K562 (cell line): ENCODE measurements at regions not wholly inside any gene's neighbourhood (a gene's known extent, or its start where the extent isn't known, plus 50 kb on each side); places are given as distances from the start of the nearest gene placed in this dataset.

ENCODE experiments used
- ATAC-seq: fragments of 200-7000 bp; cut with Tn5 transposase; 3 replicates; pipeline ENCODE4 v1.9.1; 2020; ENCODE audit warnings: moderate library complexity
- BruUV-seq: library from RNA; stranded (reverse); fragments of 400-500 nt; replicated peaks from 2 replicates; lab custom pipeline; 2021; lab: Mats Ljungman, UMichigan
- CTCF ChIA-PET: fragments of 300-600 bp; formaldehyde crosslinking; extraction: SDS; loops from one replicate; lab custom pipeline; 2021; ENCODE audit warnings: low intra/inter-chr PET ratio; lab: Yijun Ruan, JAX
- POLR2A ChIA-PET: fragments of 300-600, 350-650 bp; sonication (Branson Sonifier 250); formaldehyde crosslinking; extraction: SDS; loops from one replicate; lab custom pipeline; 2021; ENCODE audit warnings: antibody characterized with exemption, inconsistent platforms; lab: Yijun Ruan, JAX
- DNase-seq, 4 experiments: peaks; one replicate each; pipeline versions ENCODE4 v3.0.0 to v3.0.0-alpha.2; 2011 to 2018; ENCODE audit warnings: low spot score in 3 of 4, mixed read lengths in 3 of 4; ENCODE audit errors: extremely low read depth in 1 of 4
- FAIRE-seq: peaks from 2 replicates; lab custom pipeline; 2011; peaks lifted over from hg19 to GRCh38; lab: Jason Lieb, UNC
- H2AFZ ChIP-seq: 2 replicates; pipeline ENCODE4 v1.6.0; 2011; ENCODE audit warnings: low read depth, low read length, control low read depth, inconsistent platforms
- H3K27ac ChIP-seq: fragments of 200-600 bp; 3 replicates; pipeline ENCODE4 v1.8.0; 2011; ENCODE audit warnings: low read depth, mild to moderate bottlenecking, control low read depth, inconsistent platforms, low read length, moderate library complexity, mixed read lengths; ENCODE audit errors: extremely low read depth
- H3K27me3 ChIP-seq, 2 experiments: fragments of 300-600 bp in 1 of 2; 2 replicates in 1 of 2; 3 replicates in 1 of 2; pipeline versions ENCODE4 v1.6.0 to v1.8.0; 2011; ENCODE audit warnings: inconsistent platforms in 2 of 2, low read length in 2 of 2, mild to moderate bottlenecking in 1 of 2, mixed read lengths in 1 of 2, moderate library complexity in 1 of 2; ENCODE audit not compliant: control insufficient read depth in 2 of 2, insufficient read depth in 2 of 2
- H3K36me3 ChIP-seq: fragments of 300-600 bp; 3 replicates; pipeline ENCODE4 v1.8.0; 2011; ENCODE audit warnings: mild to moderate bottlenecking, low read length, inconsistent platforms; ENCODE audit not compliant: control insufficient read depth, insufficient read depth
- H3K4me1 ChIP-seq, 2 experiments: fragments of 200-600 bp in 1 of 2; replicated peaks in 1 of 2; 2 replicates in 1 of 2; 3 replicates in 1 of 2; pipeline versions ENCODE4 v1.5.1 to v1.8.0; 2011; ENCODE audit warnings: inconsistent platforms in 2 of 2, low read length in 2 of 2, mild to moderate bottlenecking in 1 of 2, mixed read lengths in 1 of 2, moderate library complexity in 1 of 2; ENCODE audit not compliant: control insufficient read depth in 2 of 2, insufficient read depth in 2 of 2
- H3K4me2 ChIP-seq: 2 replicates; pipeline ENCODE4 v1.6.1; 2011; ENCODE audit warnings: low read length, control low read depth, inconsistent platforms, mixed read lengths; ENCODE audit not compliant: insufficient read depth
- H3K4me3 ChIP-seq: fragments of 200-600 bp; sonication (generic), shearing (Covaris generic); 2 replicates; pipeline ENCODE4 v1.5.1; 2016; ENCODE audit warnings: control low read depth, inconsistent platforms
- H3K79me2 ChIP-seq: fragments of 200-600 bp; 3 replicates; pipeline ENCODE4 v1.8.0; 2011; ENCODE audit warnings: low read length, inconsistent platforms; ENCODE audit not compliant: control insufficient read depth, insufficient read depth
- H3K9ac ChIP-seq, 2 experiments: 2 replicates each; pipeline versions ENCODE4 v1.6.0 to v1.6.1; 2011; ENCODE audit warnings: low read depth in 2 of 2, low read length in 2 of 2, control low read depth in 1 of 2, inconsistent platforms in 1 of 2, mild to moderate bottlenecking in 1 of 2, mixed read lengths in 1 of 2; ENCODE audit not compliant: insufficient read depth in 1 of 2
- H3K9me1 ChIP-seq: one replicate; pipeline ENCODE4 v1.6.0; 2011; ENCODE audit warnings: inconsistent platforms, mild to moderate bottlenecking, low read length, moderate library complexity; ENCODE audit not compliant: control insufficient read depth, insufficient read depth
- H3K9me3 ChIP-seq: replicated peaks from 2 replicates; pipeline ENCODE4 v1.5.1; 2011; ENCODE audit warnings: low read depth, low read length, inconsistent platforms; ENCODE audit not compliant: control insufficient read depth, insufficient read depth
- H4K20me1 ChIP-seq: replicated peaks from 2 replicates; pipeline ENCODE4 v1.6.1; 2011; ENCODE audit warnings: low read length, inconsistent platforms, mixed read lengths; ENCODE audit not compliant: control insufficient read depth, insufficient read depth
- CGGBP1 ChIP-seq: fragments of 250-450 bp; sonication (Bioruptor Pico); IDR thresholded peaks from 2 replicates; pipeline ENCODE4 v1.9.0; 2021; ENCODE audit warnings: mild to moderate bottlenecking
- CREB1 ChIP-seq, 2 experiments: sonication (generic) in 1 of 2; formaldehyde crosslinking in 1 of 2; IDR thresholded peaks; 2 replicates each; pipeline versions ENCODE4 v1.6.1 to v1.8.0; 2012 to 2022; ENCODE audit warnings: inconsistent platforms in 1 of 2, mild to moderate bottlenecking in 1 of 2, missing genetic modification reagents in 1 of 2, moderate library complexity in 1 of 2
- HBP1 ChIP-seq: fragments of 450-650 bp; formaldehyde crosslinking; IDR thresholded peaks from 2 replicates; pipeline ENCODE4 v1.4.0; 2022; ENCODE audit warnings: missing genetic modification characterization
- MCM3 ChIP-seq: fragments of 450-650 bp; IDR thresholded peaks from 2 replicates; pipeline ENCODE4 v1.6.1; 2016
- MED1 ChIP-seq: sonication (generic); formaldehyde crosslinking; IDR thresholded peaks from 2 replicates; pipeline ENCODE4 v1.8.1; 2023; ENCODE audit warnings: missing genetic modification reagents, borderline replicate concordance
- MTA1 ChIP-seq: fragments of 450-650 bp; IDR thresholded peaks from 2 replicates; pipeline ENCODE4 v1.6.1; 2017; ENCODE audit warnings: borderline replicate concordance
- MTA3 ChIP-seq: fragments of 450-650 bp; formaldehyde crosslinking; IDR thresholded peaks from 2 replicates; pipeline ENCODE4 v1.6.1; 2017; ENCODE audit warnings: mild to moderate bottlenecking, borderline replicate concordance
- PATZ1 ChIP-seq: fragments of 250-450 bp; sonication (Bioruptor Pico); IDR thresholded peaks from 2 replicates; pipeline ENCODE4 v1.5.0; 2020; ENCODE audit warnings: mild to moderate bottlenecking, borderline replicate concordance
- PML ChIP-seq: IDR thresholded peaks from 2 replicates; pipeline ENCODE4 v1.6.1; 2012; ENCODE audit warnings: low read length, inconsistent platforms
- RBM17 ChIP-seq: fragments of 200-400 bp; formaldehyde crosslinking; IDR thresholded peaks from 2 replicates; pipeline ENCODE4 v1.6.1; 2017; ENCODE audit warnings: low read depth, mild to moderate bottlenecking, low read length, borderline replicate concordance
- SMARCA5 ChIP-seq: fragments of 450-650 bp; IDR thresholded peaks from 2 replicates; pipeline ENCODE4 v1.6.1; 2016
- SPI1 ChIP-seq: IDR thresholded peaks from 2 replicates; pipeline ENCODE4 v1.6.1; 2011; ENCODE audit warnings: low read depth, low read length, control low read depth, borderline replicate concordance
- ZBTB26 ChIP-seq: fragments of 450-650 bp; formaldehyde crosslinking; IDR thresholded peaks from 2 replicates; pipeline ENCODE4 v1.4.0; 2022; ENCODE audit warnings: missing genetic modification characterization
- ZBTB43 ChIP-seq: sonication (generic); formaldehyde crosslinking; IDR thresholded peaks from 2 replicates; pipeline ENCODE4 v1.8.0; 2023; ENCODE audit warnings: mild to moderate bottlenecking, missing genetic modification reagents
- ZBTB8A ChIP-seq: fragments of 450-650 bp; IDR thresholded peaks from 2 replicates; pipeline ENCODE4 v1.6.1; 2018; ENCODE audit warnings: mild to moderate bottlenecking, moderate library complexity; ENCODE audit not compliant: partially characterized antibody
- ZC3H11A ChIP-seq: IDR thresholded peaks from 2 replicates; pipeline ENCODE4 v1.6.1; 2012; ENCODE audit warnings: low read depth, low read length, improper control_type of control experiment
- ZNF384 ChIP-seq: IDR thresholded peaks from 2 replicates; pipeline ENCODE4 v1.6.1; 2012; ENCODE audit warnings: low read depth, low read length, improper control_type of control experiment
- WGBS: fragments of 100-300 bp; shearing (Covaris generic); methylation state at CpG from one replicate; pipeline ENCODE4 v1.1.6; 2016; ENCODE audit warnings: low coverage, mixed read lengths; ENCODE audit not compliant: insufficient coverage; ENCODE audit errors: missing lambda C conversion rate; 5-methylcytosine and 5-hydroxymethylcytosine counted together
- in situ Hi-C: fragments of 300-500 bp; cut with MboI; formaldehyde crosslinking; loops from 4 replicates; pipeline ENCODE4 v1.15.0; 2018; ENCODE audit warnings: inconsistent platforms, mixed read lengths
- intact Hi-C: fragments of 100-400 bp; cut with micrococcal nuclease; formaldehyde crosslinking; loops from 2 replicates; pipeline ENCODE4 v1.14.2; 2022

GRCh38 chr1:221940631-221941030, 198.7 kb upstream of the DUSP10 start:
- H3K79me2 ChIP-seq: no peaks in the 10 kb centered on the region
- 0 out of 2 replicates have a peak, but pooled peaks cover 2% of the 10 kb centered on the region for H3K9me3 ChIP-seq
- H3K9ac ChIP-seq: no peak overlapping the region
- no peaks in the 10 kb centered on the region for H3K36me3 ChIP-seq
- POLR2A ChIA-PET: no interaction called here
- DNase-seq (no peak), FAIRE-seq (no peak)
- no peak overlapping the region for H3K4me2 ChIP-seq
- intact Hi-C loops: no loop called here
- no peak overlapping the region for H2AFZ ChIP-seq
- no TSS peak for BruUV-seq
- in situ Hi-C loops: no loop called here
- no peak overlapping the region for H3K4me3 ChIP-seq
- no peaks in the 10 kb centered on the region for H3K4me1 ChIP-seq
- TF ChIP-seq SMARCA5 (no peak), ZC3H11A (no peak), CGGBP1 (no peak), ZBTB26 (no peak), MTA1 (no peak), MED1 (CRISPR knock-in tag) (no peak), HBP1 (CRISPR knock-in tag) (no peak), ZBTB43 (CRISPR knock-in tag) (no peak), PML (no peak), ZNF384 (no peak), MTA3 (no peak), PATZ1 (CRISPR knock-in tag) (no peak), RBM17 (no peak), SPI1 (no peak), ZBTB8A (no peak), CREB1 (IDR thresholded peaks at IDR 0.05) (no peak), CREB1 (CRISPR knock-in tag; IDR thresholded peaks at IDR 0.05) (no peak), MCM3 (no peak)
- TF ChIP-seq, all 486 proteins: peak for 0
- no peaks in the 10 kb centered on the region for H3K9me1 ChIP-seq
- ATAC-seq: no peak
- H3K27me3 ChIP-seq: no peaks in the 10 kb centered on the region
- no peaks in the 10 kb centered on the region for H4K20me1 ChIP-seq
- 0% methylated on average over 1 of the region's 1 CpG for WGBS
- CTCF ChIA-PET: no interaction called here
- no peak overlapping the region for H3K27ac ChIP-seq
